ENCODE measurements at regions not wholly inside any gene's neighbourhood (a gene's known extent, or its start where the extent isn't known, plus 50 kb on each side); places are given as distances from the start of the nearest gene placed in this dataset.

DNA sequence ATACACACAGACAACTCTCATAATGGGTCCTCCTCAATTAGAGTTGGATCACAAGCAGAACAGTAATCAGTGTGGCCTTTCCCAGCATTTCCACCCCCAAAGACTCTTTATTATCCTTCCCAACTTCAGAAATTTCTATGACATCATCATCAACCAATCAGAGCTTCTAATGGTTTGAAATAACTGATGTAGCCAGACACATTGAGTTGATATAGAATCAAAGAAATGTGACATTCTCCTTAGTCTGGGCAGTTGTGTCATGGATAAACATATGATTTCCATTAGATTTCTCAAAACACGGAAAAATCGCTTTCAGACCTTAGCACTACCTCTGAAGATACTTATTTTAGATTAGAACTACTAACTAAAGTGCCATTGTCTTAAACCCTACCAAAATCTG is 75.7 kb upstream of the NFIB start:
- Histone ChIP-seq H3K27me3 (ENCODE audit: control insufficient read depth, insufficient read depth, low read length, poor library complexity, severe bottlenecking) (no peaks in the 10 kb centered on the region), H3K27ac (ENCODE audit: low read depth, low read length) (no peak overlapping the region), H3K4me1 (ENCODE audit: control insufficient read depth, insufficient read depth, low read length) (no peaks in the 10 kb centered on the region), H3K9ac (ENCODE audit: extremely low read depth, low read length, poor library complexity, severe bottlenecking) (no peak overlapping the region), H3K36me3 (ENCODE audit: control insufficient read depth, insufficient read depth, low read length) (no peaks in the 10 kb centered on the region), H3K9me3 (ENCODE audit: control insufficient read depth, low read length) (no peaks in the 10 kb centered on the region), H3K4me3 (ENCODE audit: low read length) (no peak overlapping the region)
- DNase-seq = no peak
- 97 to 100% methylated on average over 2 of the region's 2 CpGs for WGBS, 2 experiments (ENCODE audit: insufficient coverage in 1 of 2, insufficient read length in 1 of 2)
- Mint-ChIP-seq H3K4me1 (no peaks in the 10 kb centered on the region), H3K4me3 (no peak overlapping the region), H3K36me3 (ENCODE audit: low read depth) (no peaks in the 10 kb centered on the region), H3K27me3 (ENCODE audit: insufficient read depth) (no peaks in the 10 kb centered on the region), H3K9me3 (peaks cover 14% of the 10 kb centered on the region), H3K27ac (no peak overlapping the region)
- TF ChIP-seq, protein P1, sequence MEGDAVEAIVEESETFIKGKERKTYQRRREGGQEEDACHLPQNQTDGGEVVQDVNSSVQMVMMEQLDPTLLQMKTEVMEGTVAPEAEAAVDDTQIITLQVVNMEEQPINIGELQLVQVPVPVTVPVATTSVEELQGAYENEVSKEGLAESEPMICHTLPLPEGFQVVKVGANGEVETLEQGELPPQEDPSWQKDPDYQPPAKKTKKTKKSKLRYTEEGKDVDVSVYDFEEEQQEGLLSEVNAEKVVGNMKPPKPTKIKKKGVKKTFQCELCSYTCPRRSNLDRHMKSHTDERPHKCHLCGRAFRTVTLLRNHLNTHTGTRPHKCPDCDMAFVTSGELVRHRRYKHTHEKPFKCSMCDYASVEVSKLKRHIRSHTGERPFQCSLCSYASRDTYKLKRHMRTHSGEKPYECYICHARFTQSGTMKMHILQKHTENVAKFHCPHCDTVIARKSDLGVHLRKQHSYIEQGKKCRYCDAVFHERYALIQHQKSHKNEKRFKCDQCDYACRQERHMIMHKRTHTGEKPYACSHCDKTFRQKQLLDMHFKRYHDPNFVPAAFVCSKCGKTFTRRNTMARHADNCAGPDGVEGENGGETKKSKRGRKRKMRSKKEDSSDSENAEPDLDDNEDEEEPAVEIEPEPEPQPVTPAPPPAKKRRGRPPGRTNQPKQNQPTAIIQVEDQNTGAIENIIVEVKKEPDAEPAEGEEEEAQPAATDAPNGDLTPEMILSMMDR (conservative IDR thresholded peaks at IDR 0.05) = no peak

DNA sequence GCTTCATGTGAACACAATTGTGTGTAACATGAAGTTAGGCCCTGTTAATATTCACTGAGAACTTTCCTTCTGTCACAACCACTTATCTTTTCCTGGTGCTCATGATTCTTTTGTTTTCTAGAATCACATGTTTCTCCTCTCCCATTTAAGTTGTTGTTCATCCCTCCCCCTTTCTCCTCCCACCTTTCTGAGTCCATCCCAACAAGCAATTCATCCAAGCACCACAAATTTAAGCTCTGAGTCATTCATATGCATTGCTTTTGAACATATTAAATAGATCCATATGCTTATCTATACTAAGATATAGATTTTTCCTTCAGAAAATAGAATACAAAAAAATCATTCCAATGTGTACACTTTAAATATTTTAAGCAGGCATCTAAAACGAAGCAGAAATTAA is 75.2 kb upstream of the NFIB start:
- H3K9ac ChIP-seq (ENCODE audit: extremely low read depth, low read length, poor library complexity, severe bottlenecking) = no peak overlapping the region
- no peaks in the 10 kb centered on the region for H3K27me3 ChIP-seq (ENCODE audit: control insufficient read depth, insufficient read depth, low read length, poor library complexity, severe bottlenecking)
- H3K27ac ChIP-seq (ENCODE audit: low read depth, low read length) = no peak overlapping the region
- H3K36me3 ChIP-seq (ENCODE audit: control insufficient read depth, insufficient read depth, low read length) = no peaks in the 10 kb centered on the region
- Mint-ChIP-seq H3K4me1 (no peaks in the 10 kb centered on the region), H3K27me3 (ENCODE audit: insufficient read depth) (no peaks in the 10 kb centered on the region), H3K4me3 (no peak overlapping the region), H3K9me3 (peaks cover 9% of the 10 kb centered on the region), H3K27ac (no peak overlapping the region), H3K36me3 (ENCODE audit: low read depth) (no peaks in the 10 kb centered on the region)
- H3K4me3 ChIP-seq (ENCODE audit: low read length) = no peak overlapping the region
- H3K4me1 ChIP-seq (ENCODE audit: control insufficient read depth, insufficient read depth, low read length) = no peaks in the 10 kb centered on the region
- TF ChIP-seq, protein P1 (conservative IDR thresholded peaks at IDR 0.05) = no peak
- DNase-seq = no peak
- WGBS, 2 experiments (ENCODE audit: insufficient coverage in 1 of 2, insufficient read length in 1 of 2) = 89% methylated on average over 1 of the region's 1 CpG; no CpG with 5 or more reads in 1 of the 2 experiments
- H3K9me3 ChIP-seq (ENCODE audit: control insufficient read depth, low read length) = no peaks in the 10 kb centered on the region

DNA sequence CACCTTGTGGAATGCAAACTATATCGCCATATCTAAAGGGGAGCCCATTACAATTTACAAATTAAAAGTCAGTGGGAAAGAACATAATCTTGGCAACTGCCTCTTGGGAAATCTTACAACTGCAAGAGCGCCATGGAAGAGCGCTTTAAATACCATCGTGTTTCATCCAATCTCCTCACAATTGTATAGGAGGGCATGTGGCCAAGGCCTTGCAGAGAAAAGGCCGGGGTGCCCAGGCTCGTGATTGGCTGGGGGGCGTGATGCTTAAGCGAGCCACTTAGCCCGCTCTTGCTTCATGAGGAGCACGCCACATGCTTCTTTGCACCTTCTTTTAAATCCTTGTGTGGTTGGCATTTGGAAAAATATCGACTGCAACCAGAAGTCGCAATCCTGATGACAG is 69.8 kb upstream of the NFIB start:
- 92 to 97% methylated on average over 6 to 12 of the region's 12 CpGs for WGBS, 2 experiments (ENCODE audit: insufficient coverage in 1 of 2, insufficient read length in 1 of 2)
- H3K36me3 ChIP-seq (ENCODE audit: control insufficient read depth, insufficient read depth, low read length) = no peaks in the 10 kb centered on the region
- H3K9me3 ChIP-seq (ENCODE audit: control insufficient read depth, low read length) = no peaks in the 10 kb centered on the region
- no peaks in the 10 kb centered on the region for H3K27me3 Mint-ChIP-seq (ENCODE audit: insufficient read depth)
- H3K27ac ChIP-seq (ENCODE audit: low read depth, low read length) = no peak overlapping the region
- H3K4me3 Mint-ChIP-seq = no peak overlapping the region
- TF ChIP-seq, protein P1 (conservative IDR thresholded peaks at IDR 0.05) = no peak
- no peaks in the 10 kb centered on the region for H3K36me3 Mint-ChIP-seq (ENCODE audit: low read depth)
- H3K4me1 Mint-ChIP-seq = peaks cover 6% of the 10 kb centered on the region
- no peaks in the 10 kb centered on the region for H3K9me3 Mint-ChIP-seq
- no peak overlapping the region for H3K4me3 ChIP-seq (ENCODE audit: low read length)
- no peaks in the 10 kb centered on the region for H3K27me3 ChIP-seq (ENCODE audit: control insufficient read depth, insufficient read depth, low read length, poor library complexity, severe bottlenecking)
- DNase-seq = no peak
- H3K4me1 ChIP-seq (ENCODE audit: control insufficient read depth, insufficient read depth, low read length) = no peaks in the 10 kb centered on the region
- no peak overlapping the region for H3K9ac ChIP-seq (ENCODE audit: extremely low read depth, low read length, poor library complexity, severe bottlenecking)
- H3K27ac Mint-ChIP-seq = no peak overlapping the region

Measured in endodermal cell (in vitro differentiated cells).